DND-41 (cell line): ENCODE measurements at regions not wholly inside any gene's neighbourhood (a gene's known extent, or its start where the extent isn't known, plus 50 kb on each side); places are given as distances from the start of the nearest gene placed in this dataset.

Experiments
- CTCF ChIP-seq: IDR thresholded peaks from 2 replicates; pipeline ENCODE4 v1.5.1; 2012; ENCODE audit warnings: borderline replicate concordance, low read length, moderate library complexity, mild to moderate bottlenecking; ENCODE audit not compliant: poor library complexity, severe bottlenecking; ENCODE audit errors: extremely low read depth
- EZH2 ChIP-seq: IDR thresholded peaks from 3 replicates; pipeline ENCODE4 v1.6.1; 2012; ENCODE audit warnings: borderline replicate concordance, low read depth, mild to moderate bottlenecking, moderate library complexity, low read length, inconsistent platforms; ENCODE audit not compliant: severe bottlenecking

GRCh38 chr5:35416217-35416988, 186.1 kb upstream of the PRLR start:
- no peak for TF ChIP-seq CTCF
- TF ChIP-seq EZH2 = no peak
